Mesenchymal stem cell (in vitro differentiated cells and primary cell): ENCODE measurements at regions not wholly inside any gene's neighbourhood (a gene's known extent, or its start where the extent isn't known, plus 50 kb on each side); places are given as distances from the start of the nearest gene placed in this dataset.

Source experiments
- DNase-seq: peaks from one replicate; pipeline ENCODE4 v3.0.0-alpha.2; 2013
- H2AFZ ChIP-seq: one replicate; pipeline ENCODE4 v1.6.1; 2013; ENCODE audit warnings: low read depth, mild to moderate bottlenecking, control low read depth, inconsistent platforms, low read length, moderate library complexity
- H2AK5ac ChIP-seq: 2 replicates; pipeline ENCODE4 v1.6.1; 2013; ENCODE audit warnings: low read length, moderate library complexity, mild to moderate bottlenecking, inconsistent platforms; ENCODE audit not compliant: severe bottlenecking
- H2BK120ac ChIP-seq: one replicate; pipeline ENCODE4 v1.6.1; 2013; ENCODE audit warnings: low read depth, mild to moderate bottlenecking, inconsistent platforms, low read length, moderate library complexity
- H2BK12ac ChIP-seq, 2 experiments: one replicate each; pipeline ENCODE4 v1.6.1; 2013; ENCODE audit warnings: inconsistent platforms in 2 of 2, low read length in 2 of 2, mild to moderate bottlenecking in 2 of 2, moderate library complexity in 2 of 2, control low read depth in 1 of 2
- H2BK15ac ChIP-seq: one replicate; pipeline ENCODE4 v1.6.1; 2013; ENCODE audit warnings: mild to moderate bottlenecking, low read depth, inconsistent platforms; ENCODE audit not compliant: poor library complexity, severe bottlenecking
- H2BK5ac ChIP-seq: 2 replicates; pipeline ENCODE4 v1.6.1; 2013; ENCODE audit warnings: low read depth, mild to moderate bottlenecking, low read length, control low read depth, inconsistent platforms; ENCODE audit not compliant: poor library complexity, severe bottlenecking
- H3K14ac ChIP-seq, 2 experiments: one replicate each; pipeline ENCODE4 v1.6.1; 2013; ENCODE audit warnings: inconsistent platforms in 2 of 2, low read length in 2 of 2, control low read depth in 1 of 2, mild to moderate bottlenecking in 1 of 2, moderate library complexity in 1 of 2
- H3K18ac ChIP-seq, 2 experiments: one replicate each; pipeline ENCODE4 v1.6.1; 2013; ENCODE audit warnings: inconsistent platforms in 2 of 2, low read length in 2 of 2, control low read depth in 1 of 2, low read depth in 1 of 2, mild to moderate bottlenecking in 1 of 2
- H3K23ac ChIP-seq, 2 experiments: one replicate each; pipeline ENCODE4 v1.6.1; 2013; ENCODE audit warnings: inconsistent platforms in 2 of 2, low read length in 2 of 2, mild to moderate bottlenecking in 2 of 2, moderate library complexity in 2 of 2, control low read depth in 1 of 2
- H3K27ac ChIP-seq: 2 replicates; pipeline ENCODE4 v1.5.1; 2013; ENCODE audit warnings: mild to moderate bottlenecking, moderate library complexity, low read length, control low read depth, inconsistent platforms; ENCODE audit not compliant: poor library complexity, severe bottlenecking
- H3K27me3 ChIP-seq, 2 experiments: 2 replicates each; pipeline versions ENCODE4 v1.6.1 to v1.7.0; 2013; ENCODE audit warnings: low read length in 2 of 2, mild to moderate bottlenecking in 2 of 2, moderate library complexity in 2 of 2, control low read depth in 1 of 2, inconsistent platforms in 1 of 2; ENCODE audit not compliant: control insufficient read depth in 1 of 2, insufficient read depth in 1 of 2
- H3K36me3 ChIP-seq, 2 experiments: 2 replicates each; pipeline versions ENCODE4 v1.6.1 to v1.7.0; 2013; ENCODE audit warnings: low read length in 2 of 2, control low read depth in 1 of 2, inconsistent platforms in 1 of 2, low read depth in 1 of 2, mild to moderate bottlenecking in 1 of 2; ENCODE audit not compliant: insufficient read depth in 2 of 2, control insufficient read depth in 1 of 2
- H3K4ac ChIP-seq, 2 experiments: one replicate each; pipeline ENCODE4 v1.6.1; 2013; ENCODE audit warnings: inconsistent platforms in 2 of 2, low read length in 2 of 2, mild to moderate bottlenecking in 2 of 2, moderate library complexity in 2 of 2, control low read depth in 1 of 2, low read depth in 1 of 2
- H3K4me1 ChIP-seq: 2 replicates; pipeline ENCODE4 v1.6.1; 2013; ENCODE audit warnings: low read depth, low read length, control low read depth; ENCODE audit not compliant: control insufficient read depth, insufficient read depth
- H3K4me2 ChIP-seq: 2 replicates; pipeline ENCODE4 v1.6.1; 2013; ENCODE audit warnings: low read length, mild to moderate bottlenecking, inconsistent platforms; ENCODE audit not compliant: poor library complexity, severe bottlenecking
- H3K4me3 ChIP-seq, 2 experiments: 2 replicates each; pipeline versions ENCODE4 v1.5.1 to v1.7.0; 2013; ENCODE audit warnings: low read length in 2 of 2, mild to moderate bottlenecking in 2 of 2, control low read depth in 1 of 2, low read depth in 1 of 2; ENCODE audit not compliant: insufficient read depth in 1 of 2
- H3K79me1 ChIP-seq: replicated peaks from 2 replicates; pipeline ENCODE4 v1.6.1; 2013; ENCODE audit warnings: mild to moderate bottlenecking, control low read depth, low read length, inconsistent platforms; ENCODE audit not compliant: poor library complexity, severe bottlenecking
- H3K9ac ChIP-seq: 2 replicates; pipeline ENCODE4 v1.7.0; 2013; ENCODE audit warnings: mild to moderate bottlenecking, low read length, moderate library complexity
- H3K9me3 ChIP-seq: 2 replicates; pipeline ENCODE4 v1.7.0; 2013; ENCODE audit warnings: mild to moderate bottlenecking, low read length; ENCODE audit not compliant: control insufficient read depth
- H4K8ac ChIP-seq: one replicate; pipeline ENCODE4 v1.6.1; 2013; ENCODE audit warnings: inconsistent platforms, mild to moderate bottlenecking, low read length, moderate library complexity
- H4K91ac ChIP-seq: one replicate; pipeline ENCODE4 v1.6.1; 2013; ENCODE audit warnings: mild to moderate bottlenecking, low read length, inconsistent platforms
- WGBS: methylation state at CpG from one replicate; pipeline ENCODE4 v1.1.7; 2013; ENCODE audit warnings: mixed read lengths; 5-methylcytosine and 5-hydroxymethylcytosine counted together

DNA sequence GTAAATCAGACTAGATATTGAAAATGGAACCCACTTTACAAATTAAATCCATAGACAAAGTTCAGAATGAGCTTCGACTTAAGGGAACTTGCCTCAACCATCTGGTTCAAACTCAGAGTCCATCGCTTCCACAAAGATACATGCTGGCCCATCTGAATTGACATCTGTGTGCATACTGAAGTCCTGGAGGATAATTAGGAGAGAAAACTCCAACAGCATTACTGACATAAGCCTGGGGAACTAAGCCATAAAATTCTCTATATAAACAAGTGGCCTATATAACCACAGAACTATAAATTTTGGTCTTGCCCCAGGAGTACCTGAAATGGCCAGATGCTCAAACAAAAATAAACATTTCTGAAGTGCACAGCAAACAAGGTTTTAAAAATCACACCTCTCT is 94.4 kb downstream of the IZUMO3 start:
- Histone ChIP-seq H3K79me1 (no peaks in the 10 kb centered on the region), H3K18ac (no peak overlapping the region), H2BK120ac (no peak overlapping the region), H3K9ac (no peak overlapping the region), H2BK5ac (no peak overlapping the region), H3K27me3 (no peaks in the 10 kb centered on the region), H2AK5ac (no peak overlapping the region), H4K8ac (no peak overlapping the region), H3K27ac (no peak overlapping the region), H3K14ac (no peak overlapping the region), H2BK15ac (no peak overlapping the region), H3K9me3 (peaks cover 9% of the 10 kb centered on the region), H3K4ac (no peak overlapping the region), H3K23ac (no peak overlapping the region), H3K36me3 (no peaks in the 10 kb centered on the region), H3K4me1 (no peaks in the 10 kb centered on the region), H4K91ac (no peak overlapping the region), H3K4me2 (no peak overlapping the region), H3K4me3 (no peak overlapping the region), H2AFZ (no peak overlapping the region), H2BK12ac (no peak overlapping the region)
- DNase-seq: no peak
- 69% methylated on average over 2 of the region's 2 CpGs for WGBS

- no CpG with 5 or more reads among the region's 1 CpG for WGBS
- no peak overlapping the region for H2BK120ac ChIP-seq
- H2BK12ac ChIP-seq: no peak overlapping the region
These were observed 95.7 kb downstream of the IZUMO3 start for GRCh38 chr9:24449976-24450375.

DNA sequence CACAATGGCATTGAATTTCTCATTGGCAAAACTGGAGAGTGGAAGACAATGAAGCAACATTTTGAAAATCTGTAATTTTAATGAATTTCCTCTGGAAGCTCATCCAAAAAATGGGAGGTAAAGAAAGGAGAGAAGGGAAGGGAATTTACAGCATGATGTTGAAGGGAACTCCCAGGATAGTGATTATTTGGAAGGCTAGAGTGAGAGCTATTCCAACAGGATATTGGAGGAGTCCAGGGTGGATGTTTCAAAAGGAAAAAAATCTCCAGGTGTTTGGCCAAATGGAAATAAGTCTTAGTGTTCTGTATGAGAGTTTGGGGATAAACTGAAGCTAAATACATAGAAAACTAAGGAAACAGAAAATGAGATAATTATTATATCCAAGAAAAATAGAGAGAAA is 106.2 kb downstream of the IZUMO3 start:
- Histone ChIP-seq H3K4me2 (no peak overlapping the region), H2AK5ac (no peak overlapping the region), H3K9ac (no peak overlapping the region), H2BK120ac (no peak overlapping the region), H3K4me3 (no peak overlapping the region), H3K23ac (no peak overlapping the region), H3K9me3 (peaks cover 28% of the 10 kb centered on the region), H3K79me1 (no peaks in the 10 kb centered on the region), H2BK12ac (no peak overlapping the region), H3K18ac (no peak overlapping the region), H2AFZ (no peak overlapping the region), H4K91ac (no peak overlapping the region), H3K36me3 (no peaks in the 10 kb centered on the region), H3K27me3 (no peaks in the 10 kb centered on the region), H2BK5ac (no peak overlapping the region), H3K14ac (no peak overlapping the region), H3K4ac (no peak overlapping the region), H2BK15ac (no peak overlapping the region), H3K4me1 (no peaks in the 10 kb centered on the region), H4K8ac (no peak overlapping the region), H3K27ac (no peak overlapping the region)
- DNase-seq: no peak

More at GRCh38 chr9:24449976-24450375, 95.7 kb downstream of the IZUMO3 start:
- no peak overlapping the region for H3K4me3 ChIP-seq
- H4K91ac ChIP-seq: no peak overlapping the region
- H2BK5ac ChIP-seq: no peak overlapping the region
- H3K18ac ChIP-seq: no peak overlapping the region
- no peaks in the 10 kb centered on the region for H3K36me3 ChIP-seq
- H2BK15ac ChIP-seq: no peak overlapping the region
- H3K27ac ChIP-seq: no peak overlapping the region
- H3K4me1 ChIP-seq: no peaks in the 10 kb centered on the region
- no peak overlapping the region for H2AFZ ChIP-seq
- H3K14ac ChIP-seq: no peak overlapping the region
- H3K27me3 ChIP-seq: no peaks in the 10 kb centered on the region
- H4K8ac ChIP-seq: no peak overlapping the region
- no peak for DNase-seq
- no peak overlapping the region for H3K9ac ChIP-seq
- no peak overlapping the region for H3K4ac ChIP-seq
- H3K9me3 ChIP-seq: peaks cover 12% of the 10 kb centered on the region
- H3K4me2 ChIP-seq: no peak overlapping the region
- no peak overlapping the region for H2AK5ac ChIP-seq
- no peaks in the 10 kb centered on the region for H3K79me1 ChIP-seq
- no peak overlapping the region for H3K23ac ChIP-seq

- Histone ChIP-seq H3K4me3 (no peak overlapping the region), H2BK5ac (no peak overlapping the region), H2AFZ (no peak overlapping the region), H3K4me1 (no peaks in the 10 kb centered on the region), H3K27ac (no peak overlapping the region), H3K27me3 (no peaks in the 10 kb centered on the region), H2BK120ac (no peak overlapping the region), H2BK15ac (no peak overlapping the region), H2BK12ac (no peak overlapping the region), H3K4ac (no peak overlapping the region), H2AK5ac (no peak overlapping the region), H3K23ac (no peak overlapping the region), H3K18ac (no peak overlapping the region), H4K91ac (no peak overlapping the region), H3K36me3 (no peaks in the 10 kb centered on the region), H4K8ac (no peak overlapping the region), H3K9ac (no peak overlapping the region), H3K9me3 (peaks cover 33% of the 10 kb centered on the region), H3K4me2 (no peak overlapping the region), H3K79me1 (no peaks in the 10 kb centered on the region), H3K14ac (no peak overlapping the region)
- no peak for DNase-seq
- 65% methylated on average over 3 of the region's 3 CpGs for WGBS
These were observed 106.8 kb downstream of the IZUMO3 start for GRCh38 chr9:24438876-24439275.
